RCC 7860 (cell line): ENCODE measurements at regions not wholly inside any gene's neighbourhood (a gene's known extent, or its start where the extent isn't known, plus 50 kb on each side); places are given as distances from the start of the nearest gene placed in this dataset.

Experiments used
- DNase-seq: peaks from one replicate; pipeline ENCODE4 v3.0.0-alpha.2; 2015; ENCODE audit warnings: low spot score
- FAIRE-seq: peaks from 2 replicates; lab custom pipeline; 2012; peaks lifted over from hg19 to GRCh38; lab: Jason Lieb, UNC

- FAIRE-seq (no peak), DNase-seq (no peak)
Observed at GRCh38 chr9:86893811-86894490, 53.4 kb downstream of the GAS1 start.

- FAIRE-seq, result no peak
- no peak for DNase-seq
Observed at GRCh38 chr9:86892576-86892975, 54.7 kb downstream of the GAS1 start.

GRCh38 chr9:86891886-86892437, 55.3 kb downstream of the GAS1 start:
- DNase-seq, result no peak
- FAIRE-seq, result no peak

GRCh38 chr9:86891091-86891490, 56.2 kb downstream of the GAS1 start:
- DNase-seq, result no peak
- no peak for FAIRE-seq

GRCh38 chr9:86885232-86885631, 62.1 kb downstream of the GAS1 start:
- FAIRE-seq (no peak), DNase-seq (no peak)

GRCh38 chr9:86876621-86877196, 70.6 kb downstream of the GAS1 start:
- FAIRE-seq, result no peak
- DNase-seq, result no peak

- FAIRE-seq, result no peak
- no peak for DNase-seq
Observed at GRCh38 chr9:86868616-86869015, 78.7 kb downstream of the GAS1 start.

GRCh38 chr9:86867804-86868313, 79.4 kb downstream of the GAS1 start:
- DNase-seq (no peak), FAIRE-seq (no peak)

GRCh38 chr9:86865952-86866351, 81.4 kb downstream of the GAS1 start:
- FAIRE-seq (no peak), DNase-seq (no peak)

GRCh38 chr9:86860006-86860405, 87.3 kb downstream of the GAS1 start:
- FAIRE-seq, result no peak

GRCh38 chr9:86859056-86859455, 88.2 kb downstream of the GAS1 start:
- FAIRE-seq (no peak), DNase-seq (no peak)

More at GRCh38 chr9:86860006-86860405, 87.3 kb downstream of the GAS1 start:
- DNase-seq, result no peak

GRCh38 chr9:86858009-86858408, 89.3 kb downstream of the GAS1 start:
- FAIRE-seq (no peak), DNase-seq (no peak)

GRCh38 chr9:86856259-86856658, 91.0 kb downstream of the GAS1 start:
- FAIRE-seq (no peak), DNase-seq (no peak)

- FAIRE-seq (no peak), DNase-seq (peak; percentile 15)
Observed at GRCh38 chr9:86854898-86855523, 92.3 kb downstream of the GAS1 start.

GRCh38 chr9:86846656-86847055, 100.7 kb downstream of the GAS1 start:
- FAIRE-seq (no peak), DNase-seq (no peak)

- FAIRE-seq (no peak), DNase-seq (no peak)
Observed at GRCh38 chr9:86843206-86843605, 104.1 kb downstream of the GAS1 start.

- no peak for FAIRE-seq
- no peak for DNase-seq
Observed at GRCh38 chr9:86842573-86842972, 104.7 kb downstream of the GAS1 start.

GRCh38 chr9:86839522-86839921, 107.8 kb downstream of the GAS1 start:
- FAIRE-seq, result no peak
- DNase-seq, result no peak

- FAIRE-seq (no peak), DNase-seq (no peak)
Observed at GRCh38 chr9:86838519-86839497, 108.5 kb downstream of the GAS1 start.

- DNase-seq, result no peak
- FAIRE-seq, result no peak
Observed at GRCh38 chr9:86837345-86837744, 110.0 kb downstream of the GAS1 start.

GRCh38 chr9:86836797-86837196, 110.5 kb downstream of the GAS1 start:
- DNase-seq, result no peak
- FAIRE-seq, result no peak
